CD14-positive monocyte (primary cell): ENCODE measurements at regions not wholly inside any gene's neighbourhood (a gene's known extent, or its start where the extent isn't known, plus 50 kb on each side); places are given as distances from the start of the nearest gene placed in this dataset.

Experiments
- DNase-seq, 3 donors: peaks; one replicate each; pipeline ENCODE4 v3.0.0-alpha.2; 2011 to 2022
- H2AFZ ChIP-seq: 2 replicates; pipeline ENCODE4 v1.6.0; 2012; ENCODE audit warnings: mild to moderate bottlenecking, low read depth, low read length, inconsistent platforms; ENCODE audit not compliant: insufficient read depth, poor library complexity, severe bottlenecking
- H3K27ac ChIP-seq, 2 donors: 1 replicate in 1 of 2; 2 replicates in 1 of 2; pipeline ENCODE4 v1.5.1; 2012 to 2013; ENCODE audit warnings: low read length in 2 of 2, control low read depth in 1 of 2, inconsistent platforms in 1 of 2, low read depth in 1 of 2, mild to moderate bottlenecking in 1 of 2
- H3K27me3 ChIP-seq, 2 donors: one replicate each; pipeline versions ENCODE4 v1.6.0 to v1.6.1; 2011 to 2013; ENCODE audit warnings: low read length in 2 of 2; ENCODE audit not compliant: control insufficient read depth in 2 of 2, insufficient read depth in 2 of 2
- H3K36me3 ChIP-seq, 2 donors: replicated peaks in 1 of 2; 1 replicate in 1 of 2; 2 replicates in 1 of 2; pipeline versions ENCODE4 v1.5.1 to v1.6.1; 2012 to 2013; ENCODE audit warnings: low read length in 2 of 2, control low read depth in 1 of 2, inconsistent platforms in 1 of 2, mild to moderate bottlenecking in 1 of 2; ENCODE audit not compliant: insufficient read depth in 2 of 2, control insufficient read depth in 1 of 2
- H3K4me1 ChIP-seq, 2 donors: 1 replicate in 1 of 2; 2 replicates in 1 of 2; pipeline versions ENCODE4 v1.5.1 to v1.6.1; 2012 to 2013; ENCODE audit warnings: low read length in 2 of 2, control low read depth in 1 of 2, inconsistent platforms in 1 of 2, mild to moderate bottlenecking in 1 of 2, moderate library complexity in 1 of 2; ENCODE audit not compliant: insufficient read depth in 2 of 2, control insufficient read depth in 1 of 2
- H3K4me2 ChIP-seq: replicated peaks from 2 replicates; pipeline ENCODE3; 2012; ENCODE audit warnings: low read length, moderate library complexity, mild to moderate bottlenecking; ENCODE audit not compliant: poor library complexity, severe bottlenecking; ENCODE audit errors: extremely low read depth
- H3K4me3 ChIP-seq, 3 experiments: fragments of 200-600 bp in 1 of 3; sonication (generic) in 1 of 3; replicated peaks in 1 of 3; 1 replicate in 2 of 3; 2 replicates in 1 of 3; pipeline ENCODE4 v1.5.1; 2011 to 2013; ENCODE audit warnings: low read length in 3 of 3, mild to moderate bottlenecking in 3 of 3, control low read depth in 2 of 3, low read depth in 2 of 3, inconsistent platforms in 1 of 3, moderate library complexity in 1 of 3
- H3K79me2 ChIP-seq: 2 replicates; pipeline ENCODE4 v1.6.0; 2012; ENCODE audit warnings: mild to moderate bottlenecking, control low read depth, inconsistent platforms, low read length, moderate library complexity; ENCODE audit not compliant: insufficient read depth
- H3K9ac ChIP-seq: 2 replicates; pipeline ENCODE4 v1.6.0; 2017; ENCODE audit warnings: low read length, mild to moderate bottlenecking; ENCODE audit not compliant: insufficient read depth, poor library complexity, severe bottlenecking
- H3K9me3 ChIP-seq, 2 donors: replicated peaks in 1 of 2; 1 replicate in 1 of 2; 2 replicates in 1 of 2; pipeline versions ENCODE4 v1.5.1 to v1.6.1; 2012 to 2013; ENCODE audit warnings: low read length in 2 of 2, control low read depth in 1 of 2; ENCODE audit not compliant: control insufficient read depth in 1 of 2, insufficient read depth in 1 of 2
- H4K20me1 ChIP-seq: 2 replicates; pipeline ENCODE4 v1.6.0; 2012; ENCODE audit warnings: mild to moderate bottlenecking, low read length, control low read depth, moderate library complexity; ENCODE audit not compliant: insufficient read depth
- H3K27ac Mint-ChIP-seq, 7 donors: one replicate each; pipeline ENCODE4 v1.8.0; 2020; ENCODE audit warnings: mild to moderate bottlenecking in 7 of 7, mixed read lengths in 7 of 7, moderate library complexity in 6 of 7, inconsistent platforms in 2 of 7
- H3K27me3 Mint-ChIP-seq, 3 donors: one replicate each; pipeline ENCODE4 v1.8.0; 2021 to 2022; ENCODE audit warnings: low read depth in 3 of 3, mild to moderate bottlenecking in 3 of 3, mixed read lengths in 3 of 3, moderate library complexity in 3 of 3, inconsistent platforms in 1 of 3
- H3K36me3 Mint-ChIP-seq, 2 donors: one replicate each; pipeline ENCODE4 v1.8.0; 2020; ENCODE audit warnings: mixed read lengths in 2 of 2, inconsistent platforms in 1 of 2, mild to moderate bottlenecking in 1 of 2
- H3K4me1 Mint-ChIP-seq: one replicate; pipeline ENCODE4 v1.8.0; 2020; ENCODE audit warnings: mild to moderate bottlenecking, mixed read lengths
- H3K4me3 Mint-ChIP-seq, 2 donors: one replicate each; pipeline ENCODE4 v1.8.0; 2020; ENCODE audit warnings: mild to moderate bottlenecking in 2 of 2, mixed read lengths in 2 of 2, moderate library complexity in 1 of 2
- H3K9me3 Mint-ChIP-seq, 7 donors: one replicate each; pipeline ENCODE4 v1.8.0; 2020 to 2022; ENCODE audit warnings: mixed read lengths in 7 of 7, mild to moderate bottlenecking in 6 of 7, moderate library complexity in 6 of 7, inconsistent platforms in 2 of 7
- CTCF ChIP-seq: fragments of 200-600 bp; IDR thresholded peaks from one replicate; pipeline ENCODE4 v1.8.0; 2022; ENCODE audit warnings: antibody characterized with exemption, mild to moderate bottlenecking
- WGBS: methylation state at CpG from one replicate; pipeline ENCODE4 v1.1.5; 2013; ENCODE audit warnings: missing lambda C conversion rate; ENCODE audit not compliant: insufficient coverage; 5-methylcytosine and 5-hydroxymethylcytosine counted together
- intact Hi-C, 2 donors: fragments of 100-400 bp; cut with micrococcal nuclease; formaldehyde crosslinking; loops; one replicate each; pipeline versions ENCODE4 v1.15.0 to v1.15.1; 2023

DNA sequence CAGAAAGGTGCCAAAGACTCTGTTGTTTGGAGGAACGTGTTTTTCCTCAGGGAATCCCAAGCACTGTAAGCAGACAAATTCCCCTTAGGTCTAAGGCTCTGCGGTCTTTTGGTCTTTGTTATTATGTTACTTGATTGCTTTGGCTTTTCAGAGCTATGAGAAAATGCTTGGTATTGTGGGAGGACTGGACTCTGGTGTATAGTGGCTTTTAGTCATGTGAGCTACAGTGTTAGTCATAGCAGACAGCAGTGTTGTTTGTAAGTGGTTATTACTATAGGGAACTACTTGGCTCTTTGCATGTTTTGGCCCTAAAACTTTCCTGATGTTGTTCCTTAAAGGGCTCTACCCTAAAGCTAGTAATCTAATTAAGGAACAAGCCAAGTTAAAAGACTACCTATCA lies 956.2 kb upstream of the LRATD1 start:
- Histone ChIP-seq H3K79me2 (no peaks in the 10 kb centered on the region), H3K9me3 (peaks cover 28 to 40% of the 10 kb centered on the region in 2 donors), H2AFZ (no peak overlapping the region), H4K20me1 (no peaks in the 10 kb centered on the region), H3K36me3 (no peaks in the 10 kb centered on the region), H3K4me1 (no peaks in the 10 kb centered on the region), H3K4me3 (no peak overlapping the region), H3K4me2 (no peak overlapping the region), H3K27me3 (no peaks in the 10 kb centered on the region), H3K27ac (no peak overlapping the region), H3K9ac (no peak overlapping the region)
- WGBS: 83% methylated on average over 2 of the region's 2 CpGs
- DNase-seq: no peak
- intact Hi-C loops: no loop called here
- no peak overlapping the region for H3K27ac Mint-ChIP-seq
- TF ChIP-seq CTCF: no peak
- no peaks in the 10 kb centered on the region for H3K36me3 Mint-ChIP-seq
- no peaks in the 10 kb centered on the region for H3K27me3 Mint-ChIP-seq
- H3K9me3 Mint-ChIP-seq: peaks cover 0 to 26% (median 10%) of the 10 kb centered on the region in 7 donors
- no peak overlapping the region for H3K4me3 Mint-ChIP-seq
- H3K4me1 Mint-ChIP-seq: no peaks in the 10 kb centered on the region

DNA sequence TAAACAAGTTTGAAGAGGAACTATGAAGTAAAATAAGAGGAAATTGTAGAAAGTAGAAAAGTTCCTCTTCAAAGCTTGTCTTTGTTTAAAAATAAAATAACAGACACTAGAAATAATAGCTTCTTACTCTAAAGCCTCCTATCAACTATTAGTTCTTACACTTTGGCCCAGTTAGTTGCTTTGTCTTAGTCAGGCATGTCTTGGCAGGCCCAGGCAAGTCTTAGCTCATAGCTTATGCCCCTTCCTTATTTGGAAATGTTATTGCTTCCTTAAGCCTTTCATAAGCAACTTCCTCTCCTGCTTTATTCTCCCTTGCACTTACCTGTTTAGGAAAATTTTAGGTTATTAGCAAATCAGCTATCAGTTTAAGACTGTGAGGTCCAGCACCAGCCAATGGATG lies 950.6 kb upstream of the LRATD1 start:
- Histone ChIP-seq H3K27me3 (no peaks in the 10 kb centered on the region), H2AFZ (no peak overlapping the region), H4K20me1 (no peaks in the 10 kb centered on the region), H3K4me3 (no peak overlapping the region), H3K27ac (no peak overlapping the region), H3K79me2 (no peaks in the 10 kb centered on the region), H3K4me2 (no peak overlapping the region), H3K36me3 (no peaks in the 10 kb centered on the region), H3K9me3 (peaks cover 22 to 25% of the 10 kb centered on the region in 2 donors), H3K4me1 (no peaks in the 10 kb centered on the region), H3K9ac (no peak overlapping the region)
- Mint-ChIP-seq H3K4me3 (no peak overlapping the region), H3K27ac (no peak overlapping the region), H3K4me1 (no peaks in the 10 kb centered on the region), H3K27me3 (no peaks in the 10 kb centered on the region), H3K9me3 (peaks cover 2 to 26% (median 10%) of the 10 kb centered on the region in 7 donors), H3K36me3 (no peaks in the 10 kb centered on the region)
- intact Hi-C loops: no loop called here
- no peak for TF ChIP-seq CTCF
- DNase-seq: no peak
